ENCODE measurements at regions not wholly inside any gene's neighbourhood (a gene's known extent, or its start where the extent isn't known, plus 50 kb on each side); places are given as distances from the start of the nearest gene placed in this dataset.

- TF ChIP-seq CTCF (IDR thresholded peaks at IDR 0.05; ENCODE audit: low read depth, low read length): peak; percentile 62
- H3K4me3 ChIP-seq: no peak overlapping the region
These were observed 86.5 kb upstream of the FOXB1 start for GRCh38 chr15:59917504-59918157.

GRCh38 chr15:59906046-59906445, 98.1 kb upstream of the FOXB1 start:
- no peaks in the 10 kb centered on the region for H3K4me1 ChIP-seq (ENCODE audit: low read depth)
- H3K27me3 ChIP-seq: peaks cover 16% of the 10 kb centered on the region
- no peak overlapping the region for H3K4me3 ChIP-seq
- H3K36me3 ChIP-seq: no peaks in the 10 kb centered on the region
- DNase-seq (ENCODE audit: low read depth in 1 of 2, low spot score in 1 of 2): no peak
- TF ChIP-seq CTCF (IDR thresholded peaks at IDR 0.05; ENCODE audit: low read depth, low read length): no peak
- H3K9me3 ChIP-seq (ENCODE audit: low read depth): no peaks in the 10 kb centered on the region
- H3K27ac ChIP-seq: no peak overlapping the region

More at GRCh38 chr15:59917504-59918157, 86.5 kb upstream of the FOXB1 start:
- H3K27ac ChIP-seq: no peak overlapping the region
- no peaks in the 10 kb centered on the region for H3K27me3 ChIP-seq
- no peaks in the 10 kb centered on the region for H3K9me3 ChIP-seq (ENCODE audit: low read depth)
- DNase-seq (ENCODE audit: low read depth in 1 of 2, low spot score in 1 of 2): peak; percentile 58 to 82
- H3K36me3 ChIP-seq: no peaks in the 10 kb centered on the region
- H3K4me1 ChIP-seq (ENCODE audit: low read depth): no peaks in the 10 kb centered on the region

GRCh38 chr15:59905176-59905575, 98.9 kb upstream of the FOXB1 start:
- no peak overlapping the region for H3K4me3 ChIP-seq
- TF ChIP-seq CTCF (IDR thresholded peaks at IDR 0.05; ENCODE audit: low read depth, low read length): no peak

GRCh38 chr15:59904450-59905135, 99.5 kb upstream of the FOXB1 start:
- no peaks in the 10 kb centered on the region for H3K4me1 ChIP-seq (ENCODE audit: low read depth)
- H3K27ac ChIP-seq: no peak overlapping the region
- no peaks in the 10 kb centered on the region for H3K9me3 ChIP-seq (ENCODE audit: low read depth)
- H3K36me3 ChIP-seq: no peaks in the 10 kb centered on the region
- TF ChIP-seq CTCF (IDR thresholded peaks at IDR 0.05; ENCODE audit: low read depth, low read length): no peak
- H3K27me3 ChIP-seq: peaks cover 16% of the 10 kb centered on the region
- H3K4me3 ChIP-seq: no peak overlapping the region
- DNase-seq (ENCODE audit: low read depth in 1 of 2, low spot score in 1 of 2): peak in 1 of 2 donors; percentile 5

More at GRCh38 chr15:59905176-59905575, 98.9 kb upstream of the FOXB1 start:
- no peak for DNase-seq (ENCODE audit: low read depth in 1 of 2, low spot score in 1 of 2)
- H3K27ac ChIP-seq: no peak overlapping the region
- H3K9me3 ChIP-seq (ENCODE audit: low read depth): no peaks in the 10 kb centered on the region
- no peaks in the 10 kb centered on the region for H3K36me3 ChIP-seq
- peaks cover 16% of the 10 kb centered on the region for H3K27me3 ChIP-seq
- H3K4me1 ChIP-seq (ENCODE audit: low read depth): no peaks in the 10 kb centered on the region

- no peak for DNase-seq (ENCODE audit: low read depth in 1 of 2, low spot score in 1 of 2)
- H3K4me3 ChIP-seq: no peak overlapping the region
- no peaks in the 10 kb centered on the region for H3K4me1 ChIP-seq (ENCODE audit: low read depth)
- H3K36me3 ChIP-seq: no peaks in the 10 kb centered on the region
- H3K27ac ChIP-seq: no peak overlapping the region
- H3K9me3 ChIP-seq (ENCODE audit: low read depth): no peaks in the 10 kb centered on the region
- TF ChIP-seq CTCF (IDR thresholded peaks at IDR 0.05; ENCODE audit: low read depth, low read length): no peak
- no peaks in the 10 kb centered on the region for H3K27me3 ChIP-seq
These were observed 107.4 kb upstream of the FOXB1 start for GRCh38 chr15:59896663-59897074.

All from cardiac muscle cell (in vitro differentiated cells and primary cell).